Spleen (tissue), 11 donors: ENCODE measurements at regions not wholly inside any gene's neighbourhood (a gene's known extent, or its start where the extent isn't known, plus 50 kb on each side); places are given as distances from the start of the nearest gene placed in this dataset.
A peak's percentile ranks its signal among the peaks of the same experiment; 100 is the strongest.

Source experiments
- DNase-seq: peaks from one replicate; pipeline ENCODE4 v3.0.0-alpha.2; 2020
- H3K27ac ChIP-seq, 8 donors: fragments of 200-600 bp; sonication (generic) in 7 of 8; 1 replicate in 4 of 8; 2 replicates in 4 of 8; pipeline versions ENCODE4 v1.5.0 to v1.8.0; 2016 to 2021; ENCODE audit warnings: inconsistent platforms in 4 of 8, mild to moderate bottlenecking in 4 of 8, moderate library complexity in 1 of 8
- H3K27me3 ChIP-seq, 7 donors: fragments of 200-600 bp; sonication (generic) in 6 of 7; replicated peaks in 1 of 7; 1 replicate in 4 of 7; 2 replicates in 3 of 7; pipeline versions ENCODE4 v1.5.0 to v1.8.0; 2016 to 2021; ENCODE audit warnings: inconsistent platforms in 3 of 7, mild to moderate bottlenecking in 1 of 7
- H3K36me3 ChIP-seq, 6 donors: fragments of 200-600 bp; sonication (generic) in 5 of 6; 1 replicate in 4 of 6; 2 replicates in 2 of 6; pipeline versions ENCODE4 v1.5.0 to v1.8.0; 2016 to 2021; ENCODE audit warnings: inconsistent platforms in 2 of 6
- H3K4me1 ChIP-seq, 6 donors: fragments of 200-600 bp; sonication (generic) in 5 of 6; 1 replicate in 3 of 6; 2 replicates in 3 of 6; pipeline versions ENCODE4 v1.5.0 to v1.8.0; 2016 to 2021; ENCODE audit warnings: inconsistent platforms in 3 of 6
- H3K4me3 ChIP-seq, 8 donors: fragments of 200-600 bp; sonication (generic) in 7 of 8; 1 replicate in 4 of 8; 2 replicates in 4 of 8; pipeline versions ENCODE4 v1.5.0 to v1.8.0; 2016 to 2021; ENCODE audit warnings: inconsistent platforms in 4 of 8, mild to moderate bottlenecking in 4 of 8, moderate library complexity in 2 of 8
- H3K9me3 ChIP-seq, 8 donors: fragments of 200-600 bp; sonication (generic) in 7 of 8; 1 replicate in 4 of 8; 2 replicates in 4 of 8; pipeline versions ENCODE4 v1.5.0 to v1.8.0; 2016 to 2021; ENCODE audit warnings: inconsistent platforms in 4 of 8
- POLR2A ChIP-seq, 3 donors: fragments of 450-650 bp; IDR thresholded peaks; one replicate each; pipeline ENCODE4 v1.5.1; 2017; ENCODE audit warnings: antibody characterized with exemption in 3 of 3, mild to moderate bottlenecking in 1 of 3
- POLR2AphosphoS5 ChIP-seq, 3 donors: sonication (generic); formaldehyde crosslinking; IDR thresholded peaks; one replicate each; pipeline ENCODE4 v1.5.1; 2017; ENCODE audit warnings: antibody characterized with exemption in 3 of 3
- WGBS, 5 donors: extraction: QIAGEN DNeasy Blood & Tissue Kit in 3 of 5; methylation state at CpG; one replicate each; pipeline versions ENCODE4 v1.1.5 to v1.1.7; 2013 to 2018; 5-methylcytosine and 5-hydroxymethylcytosine counted together
- intact Hi-C: fragments of 100-400 bp; cut with DNase I; formaldehyde crosslinking; loops from one replicate; pipeline ENCODE4 v1.15.0; 2023; ENCODE audit warnings: low total_unique reads
- TF ChIP-seq, protein P1 (sequence below), 11 experiments: fragments of 200-600 bp in 7 of 11; fragments of 450-650 bp in 4 of 11; sonication (generic) in 4 of 11; IDR thresholded peaks in 8 of 11; conservative IDR thresholded peaks in 3 of 11; 1 replicate in 7 of 11; 2 replicates in 4 of 11; pipeline versions ENCODE4 v1.4.0 to v1.8.0; 2016 to 2021; ENCODE audit warnings: antibody characterized with exemption in 11 of 11, inconsistent platforms in 4 of 11, mild to moderate bottlenecking in 1 of 11
- donor health status: healthy with polysubstance abuse.
- donor health status: DM: no; HTN: no; CAD: no; lungs with moderate emphysema.
- donor health status: DM: no; HTN: no; CAD: no.
- donor health status: Bipolar disorder and iron deficiency.
- donor health status: healthy.
- donor health status: DM: no; HTN: no; CAD: no.
- donor health status: DM: yes; HTN: yes; CAD: no.

GRCh38 chr12:81942594-81942993 lies 183.4 kb upstream of the PPFIA2 start:
- Histone ChIP-seq H3K27ac (peak overlapping the region in 6 of 8 donors; percentile 17 to 82 (median 57)), H3K9me3 (no peaks in the 10 kb centered on the region), H3K4me1 (peaks cover 0 to 40% (median 14%) of the 10 kb centered on the region in 6 donors), H3K36me3 (no peaks in the 10 kb centered on the region), H3K4me3 (peak overlapping the region in 1 of 8 donors; percentile 16), H3K27me3 (no peaks in the 10 kb centered on the region)
- TF ChIP-seq POLR2AphosphoS5 (IDR thresholded peaks at IDR 0.05), result no peak
- TF ChIP-seq, protein P1, sequence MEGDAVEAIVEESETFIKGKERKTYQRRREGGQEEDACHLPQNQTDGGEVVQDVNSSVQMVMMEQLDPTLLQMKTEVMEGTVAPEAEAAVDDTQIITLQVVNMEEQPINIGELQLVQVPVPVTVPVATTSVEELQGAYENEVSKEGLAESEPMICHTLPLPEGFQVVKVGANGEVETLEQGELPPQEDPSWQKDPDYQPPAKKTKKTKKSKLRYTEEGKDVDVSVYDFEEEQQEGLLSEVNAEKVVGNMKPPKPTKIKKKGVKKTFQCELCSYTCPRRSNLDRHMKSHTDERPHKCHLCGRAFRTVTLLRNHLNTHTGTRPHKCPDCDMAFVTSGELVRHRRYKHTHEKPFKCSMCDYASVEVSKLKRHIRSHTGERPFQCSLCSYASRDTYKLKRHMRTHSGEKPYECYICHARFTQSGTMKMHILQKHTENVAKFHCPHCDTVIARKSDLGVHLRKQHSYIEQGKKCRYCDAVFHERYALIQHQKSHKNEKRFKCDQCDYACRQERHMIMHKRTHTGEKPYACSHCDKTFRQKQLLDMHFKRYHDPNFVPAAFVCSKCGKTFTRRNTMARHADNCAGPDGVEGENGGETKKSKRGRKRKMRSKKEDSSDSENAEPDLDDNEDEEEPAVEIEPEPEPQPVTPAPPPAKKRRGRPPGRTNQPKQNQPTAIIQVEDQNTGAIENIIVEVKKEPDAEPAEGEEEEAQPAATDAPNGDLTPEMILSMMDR (IDR thresholded peaks at IDR 0.05 in 8 of 11, conservative IDR thresholded peaks at IDR 0.05 in 3 of 11), result peak in 1 of 11 experiments; percentile 15
- no peak for DNase-seq
- WGBS, 5 donors, result 1 to 7% (median 3%) methylated on average over 4 of the region's 4 CpGs
- intact Hi-C loops, result no loop called here

- Histone ChIP-seq H3K27ac (no peak overlapping the region), H3K9me3 (peaks cover 0 to 5% (median 0%) of the 10 kb centered on the region in 8 donors), H3K4me3 (no peak overlapping the region), H3K27me3 (no peaks in the 10 kb centered on the region), H3K4me1 (no peaks in the 10 kb centered on the region), H3K36me3 (no peaks in the 10 kb centered on the region)
- TF ChIP-seq POLR2AphosphoS5 (IDR thresholded peaks at IDR 0.05) (no peak), POLR2A (IDR thresholded peaks at IDR 0.05) (no peak)
- TF ChIP-seq, protein P1 (IDR thresholded peaks at IDR 0.05 in 8 of 11, conservative IDR thresholded peaks at IDR 0.05 in 3 of 11), result no peak
- WGBS, 5 donors, result 82 to 91% (median 84%) methylated on average over 2 of the region's 2 CpGs
- intact Hi-C loops, result no loop called here
- DNase-seq, result no peak
These were observed 170.9 kb upstream of the PPFIA2 start for GRCh38 chr12:81930037-81930436.

DNA sequence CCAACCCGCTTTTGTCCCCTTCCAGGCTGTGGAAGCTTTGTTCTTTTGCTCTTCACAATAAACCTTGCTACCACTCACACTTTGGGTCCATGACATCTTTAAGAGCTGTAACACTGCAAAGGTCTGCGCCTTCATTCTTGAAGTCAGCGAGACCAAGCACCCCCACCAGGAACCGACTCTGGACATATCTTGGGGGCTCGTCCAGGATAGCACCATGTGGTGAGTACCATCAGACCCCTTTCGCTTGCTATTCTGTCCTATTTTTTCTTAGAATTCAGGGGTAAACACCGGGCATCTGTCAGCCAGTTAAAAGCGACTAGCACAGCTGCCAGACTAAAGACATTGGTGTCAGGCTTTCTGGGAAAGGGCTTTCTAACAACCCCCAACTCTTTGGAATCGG lies 137.6 kb upstream of the PPFIA2 start:
- intact Hi-C loops, result no loop called here
- Histone ChIP-seq H3K27ac (no peak overlapping the region), H3K9me3 (peaks cover 0 to 61% (median 34%) of the 10 kb centered on the region in 8 donors), H3K4me1 (no peaks in the 10 kb centered on the region), H3K36me3 (no peaks in the 10 kb centered on the region), H3K4me3 (no peak overlapping the region), H3K27me3 (no peaks in the 10 kb centered on the region)
- DNase-seq, result no peak
- no peak for TF ChIP-seq POLR2A (IDR thresholded peaks at IDR 0.05)
- TF ChIP-seq, protein P1 (IDR thresholded peaks at IDR 0.05 in 8 of 11, conservative IDR thresholded peaks at IDR 0.05 in 3 of 11), result no peak
- WGBS, 5 donors, result 89 to 95% (median 90%) methylated on average over 9 of the region's 9 CpGs

GRCh38 chr12:81888961-81889360 lies 129.8 kb upstream of the PPFIA2 start:
- TF ChIP-seq POLR2AphosphoS5 (IDR thresholded peaks at IDR 0.05), result no peak
- TF ChIP-seq, protein P1 (IDR thresholded peaks at IDR 0.05 in 8 of 11, conservative IDR thresholded peaks at IDR 0.05 in 3 of 11), result no peak
- no peak for TF ChIP-seq POLR2A (IDR thresholded peaks at IDR 0.05)

More at GRCh38 chr12:81888961-81889360, 129.8 kb upstream of the PPFIA2 start:
- Histone ChIP-seq H3K36me3 (no peaks in the 10 kb centered on the region), H3K27ac (no peak overlapping the region), H3K4me1 (no peaks in the 10 kb centered on the region), H3K27me3 (no peaks in the 10 kb centered on the region), H3K9me3 (peaks cover 0 to 14% (median 0%) of the 10 kb centered on the region in 8 donors), H3K4me3 (no peak overlapping the region)
- intact Hi-C loops, result no loop called here
- DNase-seq, result no peak
